GM18520 (cell line): ENCODE measurements at regions not wholly inside any gene's neighbourhood (a gene's known extent, or its start where the extent isn't known, plus 50 kb on each side); places are given as distances from the start of the nearest gene placed in this dataset.
"Not testable (repeated sequence)": the region's sequence is repeated elsewhere in the genome, so short reads cannot be mapped to it uniquely, and the experiment has no call there.

ENCODE experiments used
- ATAC-seq: cut with Tn5 transposase; IDR thresholded peaks from one replicate; pipeline ENCODE4 v1.9.1; 2021; ENCODE audit not compliant: unreplicated experiment

DNA sequence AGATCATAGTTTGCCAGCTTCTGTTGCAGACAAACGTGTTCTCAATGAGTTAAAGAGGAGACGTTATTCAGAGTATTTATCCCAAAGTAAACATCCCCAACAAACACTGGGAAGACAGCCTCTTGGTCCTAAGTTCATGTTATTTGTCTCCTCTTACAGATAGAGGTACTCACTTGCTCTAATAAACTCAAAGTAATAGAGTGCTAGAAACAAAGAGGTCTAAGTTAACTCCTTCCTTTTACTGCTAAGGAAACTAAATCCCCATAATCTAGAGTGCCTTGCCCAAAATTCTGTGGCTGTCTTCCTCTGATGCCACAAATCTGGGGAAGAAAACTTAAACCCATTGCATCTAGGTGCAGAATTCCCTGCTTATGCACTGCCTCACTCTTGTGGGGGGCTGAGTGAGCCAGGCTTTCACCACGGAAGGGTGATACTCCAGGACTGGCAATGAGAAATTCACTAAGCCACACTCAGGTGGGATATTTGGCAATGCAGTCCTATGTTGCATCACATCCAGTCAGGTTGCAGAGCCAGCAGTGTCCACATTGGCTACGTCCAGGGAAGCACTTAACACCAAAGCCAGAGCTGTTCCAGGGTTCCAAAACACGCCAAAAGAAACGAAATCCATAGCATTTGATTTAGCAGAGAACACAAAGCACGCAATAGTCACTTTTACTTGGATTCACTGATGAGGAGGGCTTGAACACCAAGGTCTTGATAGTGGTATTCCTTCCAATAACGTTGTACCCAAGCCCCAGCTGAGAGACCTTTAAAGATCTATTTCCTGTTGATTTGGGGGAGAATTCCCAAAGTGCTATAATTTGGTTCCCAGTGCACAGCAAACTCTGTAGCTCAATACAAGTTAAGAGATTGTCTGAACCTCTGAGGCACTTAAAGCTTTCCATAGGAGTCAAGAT, 81.0 kb upstream of the FOXQ1 start:
- ATAC-seq = no peak

DNA sequence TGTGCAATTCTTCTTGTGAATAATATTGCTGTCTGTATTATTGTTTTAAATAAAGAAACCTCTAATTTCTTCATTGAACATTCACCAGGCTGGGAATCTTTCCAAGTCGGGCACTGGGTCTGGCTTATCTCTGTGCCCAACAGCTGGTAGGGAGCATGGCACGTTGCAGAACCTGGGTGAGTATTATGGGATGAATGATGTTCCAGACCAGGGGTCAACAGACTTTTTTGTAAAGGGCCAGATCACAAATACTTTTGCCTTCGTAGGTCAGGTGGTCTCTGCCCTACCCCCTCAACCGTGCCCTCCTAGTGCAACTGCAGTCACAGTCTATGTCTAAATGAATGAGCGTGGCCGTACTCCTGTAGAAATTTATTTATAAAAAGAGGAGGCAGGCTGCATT, 81.6 kb upstream of the FOXQ1 start:
- ATAC-seq = no peak

DNA sequence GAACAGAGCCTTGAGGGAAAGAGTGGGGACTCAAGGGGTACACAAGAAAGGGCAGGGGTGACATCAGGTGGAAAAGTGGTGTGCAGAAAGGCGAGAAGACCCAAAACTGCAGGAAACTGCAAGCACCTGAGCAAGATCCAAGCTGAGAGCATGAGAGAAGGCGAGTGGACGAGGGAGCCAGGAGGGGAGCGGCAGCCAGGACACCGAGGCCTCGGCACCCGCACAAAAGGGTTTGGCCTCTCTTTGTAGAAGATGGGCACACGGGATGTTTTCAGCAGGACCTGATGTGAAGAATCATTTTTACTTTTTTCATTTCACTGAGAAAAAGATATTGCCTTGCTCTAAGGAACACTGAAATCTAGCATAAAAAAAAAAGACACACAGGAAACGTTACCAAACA, 82.1 kb upstream of the FOXQ1 start:
- ATAC-seq = no peak

- no peak for ATAC-seq
Observed at GRCh38 chr6:1229301-1229700, 82.6 kb upstream of the FOXQ1 start.

- ATAC-seq = no peak
Observed at GRCh38 chr6:1228754-1229191, 83.1 kb upstream of the FOXQ1 start.

- no peak for ATAC-seq
Observed at GRCh38 chr6:1227935-1228753, 83.8 kb upstream of the FOXQ1 start.

DNA sequence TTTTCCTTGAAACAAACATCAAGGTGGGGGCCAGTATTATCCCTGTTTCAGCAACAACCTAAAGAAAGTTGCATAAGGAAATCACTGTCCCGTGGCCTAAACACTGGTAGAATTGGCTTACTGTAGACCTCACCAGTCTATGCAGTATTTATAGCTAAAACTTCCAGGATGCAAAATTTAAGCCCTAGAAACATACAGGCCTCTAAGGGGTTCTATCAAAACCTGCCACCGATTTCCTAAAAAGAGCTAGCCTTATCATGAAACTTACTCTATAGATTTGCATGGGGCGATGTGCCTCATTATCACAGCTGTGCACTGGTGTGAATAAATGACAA, 84.3 kb upstream of the FOXQ1 start:
- ATAC-seq = no peak

DNA sequence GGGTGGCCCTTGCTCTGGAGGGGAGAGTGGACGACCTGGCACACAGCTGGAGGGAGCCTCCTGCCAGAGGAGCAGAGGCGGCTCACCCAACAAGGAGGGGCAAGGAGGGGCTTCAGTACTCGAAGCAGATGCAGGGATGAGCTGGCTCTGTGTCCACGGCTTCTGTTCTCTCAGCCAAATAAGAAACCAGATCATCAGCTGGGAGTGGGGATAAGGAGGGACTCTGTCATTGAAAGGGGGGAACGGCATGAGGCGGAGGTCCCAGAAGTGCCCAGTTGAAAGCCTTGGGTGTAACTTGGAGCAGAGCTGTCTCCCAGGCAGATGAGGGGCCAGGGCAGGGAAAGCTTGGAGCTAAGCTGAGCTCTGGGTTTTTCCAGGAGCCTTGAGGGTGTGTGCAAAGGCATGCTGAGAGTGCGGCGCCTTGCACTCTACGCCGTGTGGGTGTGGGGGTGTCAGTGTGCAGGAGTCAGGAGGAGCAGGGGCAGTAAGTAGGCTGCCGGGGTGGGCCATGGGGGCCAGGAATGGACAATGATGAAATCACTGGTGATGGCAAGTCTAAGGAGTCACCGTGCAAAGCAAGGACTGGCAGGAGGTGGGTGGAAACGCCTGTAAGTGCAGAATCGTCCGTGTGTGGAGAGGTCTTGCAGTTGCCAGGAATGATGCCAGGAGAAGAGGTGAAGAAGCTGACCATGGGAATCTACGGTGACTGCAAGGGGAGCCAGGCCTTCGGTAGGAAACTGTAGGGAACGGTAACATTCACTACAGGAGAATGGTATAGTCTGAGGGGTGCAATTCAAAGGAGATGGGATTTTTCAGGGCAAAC, 85.4 kb upstream of the FOXQ1 start:
- ATAC-seq = no peak

DNA sequence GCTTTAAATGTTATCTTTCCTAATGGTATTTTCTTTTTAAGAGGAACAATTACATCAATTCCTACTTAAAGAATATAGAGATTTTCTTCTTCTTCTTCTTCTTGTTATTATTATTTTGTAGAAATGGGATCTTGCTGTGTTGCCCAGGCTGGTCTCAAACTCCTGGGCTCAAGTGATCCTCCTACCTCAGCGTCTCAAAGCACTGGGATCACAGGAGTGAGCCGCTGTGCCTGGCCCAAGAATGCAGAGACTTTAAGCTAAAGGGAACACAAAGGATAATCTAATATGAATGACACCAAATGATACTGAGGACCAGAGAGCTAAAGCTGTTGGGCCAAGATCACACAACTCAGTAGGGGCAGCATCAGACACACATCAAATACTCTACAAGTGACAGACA, 87.4 kb upstream of the FOXQ1 start:
- no peak for ATAC-seq

DNA sequence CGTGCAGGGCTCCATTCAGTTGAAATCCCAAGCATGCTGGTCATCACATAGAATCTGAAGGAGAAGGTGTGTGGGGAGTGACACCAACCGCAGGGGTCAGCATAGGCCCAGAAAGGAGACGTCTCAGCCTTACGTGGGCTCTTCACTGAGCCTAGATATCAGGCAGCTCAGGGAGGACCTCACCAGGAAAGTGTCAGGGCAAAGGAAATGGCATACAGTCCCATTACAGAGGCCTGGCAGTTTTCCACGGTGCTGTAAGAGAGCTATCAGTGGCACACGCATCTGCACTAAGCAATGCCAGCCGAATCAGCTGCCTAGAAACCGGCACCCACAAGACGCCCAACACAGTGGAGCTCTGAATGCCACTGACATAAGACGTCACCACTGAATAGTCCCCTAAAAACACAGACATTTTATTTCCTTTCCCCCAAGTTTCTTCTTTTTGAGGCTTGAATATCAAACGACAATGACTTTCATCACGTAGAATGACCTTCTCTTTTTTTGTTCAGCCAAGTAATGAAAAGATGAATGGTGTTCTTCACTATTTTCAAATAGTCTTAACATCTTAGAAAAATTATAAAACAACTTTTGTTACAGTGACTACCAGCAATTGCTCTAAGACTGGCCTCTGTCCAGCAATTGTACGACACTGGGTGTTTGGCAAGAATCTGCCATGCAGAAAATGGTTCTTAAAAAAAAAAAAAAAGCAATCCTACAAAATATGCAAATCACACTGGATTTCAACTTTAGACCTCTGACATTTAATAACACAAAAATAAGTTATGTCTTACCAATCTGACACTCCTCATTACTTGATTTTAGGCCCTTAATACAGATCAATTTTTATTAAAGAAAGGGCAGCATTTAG, 88.9 kb upstream of the FOXQ1 start:
- no peak for ATAC-seq

- no peak for ATAC-seq
Observed at GRCh38 chr6:1217396-1217795, 94.5 kb upstream of the FOXQ1 start.

DNA sequence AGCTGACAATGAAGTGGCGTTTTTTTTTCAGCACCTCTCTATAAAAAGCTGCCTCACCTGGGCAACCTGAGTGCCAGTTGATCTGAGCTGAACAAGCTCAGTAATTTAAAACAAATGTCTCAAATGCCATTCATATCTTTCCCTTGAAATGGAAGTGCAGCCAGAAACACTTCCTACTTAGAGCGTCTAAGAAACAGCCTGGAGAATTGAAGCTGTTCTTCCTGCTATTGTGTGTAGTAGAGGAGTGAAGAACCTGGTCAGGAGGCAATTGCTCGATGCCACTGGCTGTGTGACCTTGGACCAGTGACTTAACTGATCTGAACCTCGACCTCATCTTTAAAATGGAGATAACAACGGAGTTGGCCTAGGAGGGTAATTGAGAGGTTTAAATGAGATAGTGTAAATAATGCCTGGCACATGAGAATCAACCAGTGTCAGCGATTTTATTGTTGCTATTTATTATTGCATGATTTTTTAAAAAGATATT, 95.4 kb upstream of the FOXQ1 start:
- ATAC-seq = no peak

DNA sequence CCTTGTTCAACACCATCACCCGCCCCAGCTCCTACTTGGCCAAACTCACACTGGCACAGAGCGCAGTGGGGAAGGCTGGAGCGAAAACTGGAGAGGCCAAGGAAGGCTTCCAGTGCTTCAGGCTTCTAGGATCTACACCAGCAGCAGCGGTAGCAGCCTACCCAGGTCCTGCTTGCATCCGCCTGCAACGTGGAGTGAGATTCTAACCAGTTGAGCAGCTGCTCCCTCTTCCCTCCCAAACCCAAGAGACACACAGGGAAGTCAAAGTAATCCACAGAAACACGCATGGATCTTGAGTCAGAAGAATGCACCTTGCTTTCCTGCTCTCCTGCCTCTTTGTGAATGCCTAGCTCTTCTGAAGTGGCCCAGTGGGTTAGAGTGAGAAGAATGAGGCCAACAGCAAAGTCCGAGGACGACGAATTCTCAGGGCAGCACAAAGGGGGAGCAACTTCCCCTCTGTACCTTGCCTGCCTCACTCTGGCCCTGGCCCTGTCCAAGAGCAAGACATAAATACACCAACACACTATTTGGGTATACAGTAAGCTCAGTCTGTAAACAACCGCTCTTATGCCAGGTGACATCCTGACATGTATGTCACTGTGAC, 95.9 kb upstream of the FOXQ1 start:
- ATAC-seq = no peak

- no peak for ATAC-seq
Observed at GRCh38 chr6:1215023-1215422, 96.9 kb upstream of the FOXQ1 start.

DNA sequence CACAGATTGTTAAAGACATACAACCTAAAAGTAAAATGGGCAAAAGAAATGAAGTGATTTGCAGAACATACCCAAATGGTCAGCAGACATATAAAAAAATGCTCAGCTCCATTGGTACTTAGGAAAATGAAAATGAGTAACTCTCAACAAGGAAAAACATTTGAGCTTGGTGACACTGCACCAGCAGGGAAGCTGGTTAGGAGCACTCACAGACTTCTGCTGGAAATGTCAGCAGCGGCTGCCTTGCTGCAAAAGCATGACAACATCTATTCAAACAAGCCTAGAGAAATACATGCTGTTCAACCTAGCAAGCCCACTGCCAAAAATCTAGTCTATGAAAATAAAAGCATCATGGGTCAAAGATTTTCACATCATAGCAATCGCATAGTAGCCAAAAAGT, 99.0 kb upstream of the FOXQ1 start:
- no peak for ATAC-seq

DNA sequence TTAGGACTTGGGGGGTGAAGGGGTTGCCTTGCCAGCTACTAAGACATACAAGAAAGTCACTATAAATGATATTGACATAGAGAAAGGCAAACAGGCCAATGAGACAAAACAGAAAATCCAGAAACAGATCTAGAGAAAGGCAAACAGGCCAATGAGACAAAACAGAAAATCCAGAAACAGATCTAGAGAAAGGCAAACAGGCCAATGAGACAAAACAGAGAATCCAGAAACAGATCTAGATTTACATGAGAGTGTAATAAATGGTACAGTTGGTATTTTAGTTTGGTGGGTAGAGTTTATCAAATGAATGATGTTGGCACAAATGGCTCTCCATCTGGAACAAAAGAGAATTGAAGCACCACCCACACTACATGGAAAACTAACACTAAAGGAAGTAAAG, 99.8 kb upstream of the FOXQ1 start:
- not testable (repeated sequence) for ATAC-seq

GRCh38 chr6:1210631-1211030, 101.3 kb upstream of the FOXQ1 start:
- not testable (repeated sequence) for ATAC-seq

DNA sequence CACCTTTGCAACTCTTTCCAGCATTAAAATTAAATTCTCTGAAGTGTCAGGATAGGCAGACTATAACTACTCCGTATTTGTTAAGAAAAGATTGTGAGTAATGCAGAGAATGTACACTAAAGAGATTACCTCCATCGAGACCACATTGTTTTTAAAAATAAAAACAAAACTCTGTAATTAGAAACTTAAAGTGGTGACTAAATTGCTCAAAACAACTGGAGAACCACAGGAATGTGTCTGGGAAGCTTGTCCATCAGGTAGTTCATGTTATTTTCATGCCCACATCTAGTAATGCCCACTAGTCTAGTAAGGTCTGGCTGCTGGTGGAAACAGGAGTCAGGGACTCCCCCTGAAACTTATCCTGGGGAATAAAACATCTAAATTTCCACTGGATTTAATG, 103.0 kb upstream of the FOXQ1 start:
- no peak for ATAC-seq

- no peak for ATAC-seq
Observed at GRCh38 chr6:1203546-1203945, 108.4 kb upstream of the FOXQ1 start.

GRCh38 chr6:1202201-1202600, 109.7 kb upstream of the FOXQ1 start:
- no peak for ATAC-seq
